H1 (cell line): ENCODE measurements at regions not wholly inside any gene's neighbourhood (a gene's known extent, or its start where the extent isn't known, plus 50 kb on each side); places are given as distances from the start of the nearest gene placed in this dataset.

Experiments
- BACH1 ChIP-seq: IDR thresholded peaks from 2 replicates; pipeline ENCODE4 v1.6.1; 2012; ENCODE audit warnings: low read length, improper control_type of control experiment
- BCL11A ChIP-seq, 2 experiments: IDR thresholded peaks; one replicate each; pipeline ENCODE4 v1.6.1; 2011; ENCODE audit warnings: low read depth in 2 of 2, low read length in 2 of 2, mild to moderate bottlenecking in 2 of 2
- CBX5 ChIP-seq: fragments of 300-800, 300-1000 bp; sonication (generic); IDR thresholded peaks from 2 replicates; pipeline ENCODE4 v1.7.1; 2016; ENCODE audit warnings: antibody characterized with exemption, low read length, low read depth
- CBX8 ChIP-seq: fragments of 300-800, 300-1000 bp; sonication (generic); IDR thresholded peaks from 2 replicates; pipeline ENCODE4 v1.7.1; 2016; ENCODE audit warnings: low read depth, low read length, borderline replicate concordance
- EGR1 ChIP-seq: IDR thresholded peaks from 2 replicates; pipeline ENCODE4 v1.6.1; 2011; ENCODE audit warnings: low read depth, low read length, borderline replicate concordance
- HDAC6 ChIP-seq: IDR thresholded peaks from one replicate; pipeline ENCODE4 v1.7.1; 2012; ENCODE audit warnings: low read depth, mild to moderate bottlenecking, inconsistent platforms, low read length, moderate library complexity
- RAD21 ChIP-seq, 2 experiments: IDR thresholded peaks in 1 of 2; conservative IDR thresholded peaks in 1 of 2; 2 replicates each; pipeline ENCODE4 v1.6.1; 2011; ENCODE audit warnings: low read depth in 2 of 2, low read length in 2 of 2, improper control_type of control experiment in 1 of 2, inconsistent platforms in 1 of 2, mild to moderate bottlenecking in 1 of 2, moderate library complexity in 1 of 2
- SIN3A ChIP-seq, 2 experiments: IDR thresholded peaks in 1 of 2; conservative IDR thresholded peaks in 1 of 2; 2 replicates each; pipeline ENCODE4 v1.6.1; 2011 to 2012; ENCODE audit warnings: low read length in 2 of 2, improper control_type of control experiment in 1 of 2, low read depth in 1 of 2, mild to moderate bottlenecking in 1 of 2
- SIRT6 ChIP-seq: IDR thresholded peaks from one replicate; pipeline ENCODE4 v1.7.1; 2012; ENCODE audit warnings: low read length, inconsistent platforms
- SP1 ChIP-seq: IDR thresholded peaks from 2 replicates; pipeline ENCODE4 v1.6.1; 2011; ENCODE audit warnings: low read depth, low read length
- SP4 ChIP-seq: IDR thresholded peaks from 2 replicates; pipeline ENCODE4 v1.6.1; 2012; ENCODE audit warnings: low read length, inconsistent platforms
- ZNF274 ChIP-seq: IDR thresholded peaks from 2 replicates; pipeline ENCODE4 v1.7.0; 2012; ENCODE audit warnings: low read length, borderline replicate concordance; ENCODE audit errors: extremely low read depth
- TF ChIP-seq, protein P1 (sequence below): fragments of 300-600 bp; sonication (generic); IDR thresholded peaks from 2 replicates; pipeline ENCODE4 v1.7.1; 2012; ENCODE audit warnings: low read length, moderate library complexity, mild to moderate bottlenecking, inconsistent platforms; ENCODE audit not compliant: insufficient replicate concordance

DNA sequence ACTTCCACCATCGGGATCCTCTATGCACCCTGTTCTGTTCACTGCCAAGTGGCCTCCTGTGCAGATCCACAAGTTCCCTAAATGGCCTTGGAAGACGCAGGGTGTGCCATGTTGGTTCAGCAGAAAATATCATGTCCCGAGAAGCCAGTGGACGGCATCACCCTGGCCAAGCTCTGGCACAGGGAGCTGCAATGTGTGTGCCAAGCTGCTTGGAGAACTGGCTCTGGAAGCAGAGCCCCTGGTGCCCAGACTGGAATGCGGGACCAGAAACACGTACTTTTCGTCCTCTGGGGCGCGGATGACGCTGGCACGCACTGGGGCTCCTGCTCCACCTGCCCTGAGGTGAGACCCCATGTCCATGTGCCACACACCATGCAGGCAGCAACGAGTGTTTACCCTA, 124.7 kb upstream of the CARD11 start (continued):
- TF ChIP-seq, protein P1, sequence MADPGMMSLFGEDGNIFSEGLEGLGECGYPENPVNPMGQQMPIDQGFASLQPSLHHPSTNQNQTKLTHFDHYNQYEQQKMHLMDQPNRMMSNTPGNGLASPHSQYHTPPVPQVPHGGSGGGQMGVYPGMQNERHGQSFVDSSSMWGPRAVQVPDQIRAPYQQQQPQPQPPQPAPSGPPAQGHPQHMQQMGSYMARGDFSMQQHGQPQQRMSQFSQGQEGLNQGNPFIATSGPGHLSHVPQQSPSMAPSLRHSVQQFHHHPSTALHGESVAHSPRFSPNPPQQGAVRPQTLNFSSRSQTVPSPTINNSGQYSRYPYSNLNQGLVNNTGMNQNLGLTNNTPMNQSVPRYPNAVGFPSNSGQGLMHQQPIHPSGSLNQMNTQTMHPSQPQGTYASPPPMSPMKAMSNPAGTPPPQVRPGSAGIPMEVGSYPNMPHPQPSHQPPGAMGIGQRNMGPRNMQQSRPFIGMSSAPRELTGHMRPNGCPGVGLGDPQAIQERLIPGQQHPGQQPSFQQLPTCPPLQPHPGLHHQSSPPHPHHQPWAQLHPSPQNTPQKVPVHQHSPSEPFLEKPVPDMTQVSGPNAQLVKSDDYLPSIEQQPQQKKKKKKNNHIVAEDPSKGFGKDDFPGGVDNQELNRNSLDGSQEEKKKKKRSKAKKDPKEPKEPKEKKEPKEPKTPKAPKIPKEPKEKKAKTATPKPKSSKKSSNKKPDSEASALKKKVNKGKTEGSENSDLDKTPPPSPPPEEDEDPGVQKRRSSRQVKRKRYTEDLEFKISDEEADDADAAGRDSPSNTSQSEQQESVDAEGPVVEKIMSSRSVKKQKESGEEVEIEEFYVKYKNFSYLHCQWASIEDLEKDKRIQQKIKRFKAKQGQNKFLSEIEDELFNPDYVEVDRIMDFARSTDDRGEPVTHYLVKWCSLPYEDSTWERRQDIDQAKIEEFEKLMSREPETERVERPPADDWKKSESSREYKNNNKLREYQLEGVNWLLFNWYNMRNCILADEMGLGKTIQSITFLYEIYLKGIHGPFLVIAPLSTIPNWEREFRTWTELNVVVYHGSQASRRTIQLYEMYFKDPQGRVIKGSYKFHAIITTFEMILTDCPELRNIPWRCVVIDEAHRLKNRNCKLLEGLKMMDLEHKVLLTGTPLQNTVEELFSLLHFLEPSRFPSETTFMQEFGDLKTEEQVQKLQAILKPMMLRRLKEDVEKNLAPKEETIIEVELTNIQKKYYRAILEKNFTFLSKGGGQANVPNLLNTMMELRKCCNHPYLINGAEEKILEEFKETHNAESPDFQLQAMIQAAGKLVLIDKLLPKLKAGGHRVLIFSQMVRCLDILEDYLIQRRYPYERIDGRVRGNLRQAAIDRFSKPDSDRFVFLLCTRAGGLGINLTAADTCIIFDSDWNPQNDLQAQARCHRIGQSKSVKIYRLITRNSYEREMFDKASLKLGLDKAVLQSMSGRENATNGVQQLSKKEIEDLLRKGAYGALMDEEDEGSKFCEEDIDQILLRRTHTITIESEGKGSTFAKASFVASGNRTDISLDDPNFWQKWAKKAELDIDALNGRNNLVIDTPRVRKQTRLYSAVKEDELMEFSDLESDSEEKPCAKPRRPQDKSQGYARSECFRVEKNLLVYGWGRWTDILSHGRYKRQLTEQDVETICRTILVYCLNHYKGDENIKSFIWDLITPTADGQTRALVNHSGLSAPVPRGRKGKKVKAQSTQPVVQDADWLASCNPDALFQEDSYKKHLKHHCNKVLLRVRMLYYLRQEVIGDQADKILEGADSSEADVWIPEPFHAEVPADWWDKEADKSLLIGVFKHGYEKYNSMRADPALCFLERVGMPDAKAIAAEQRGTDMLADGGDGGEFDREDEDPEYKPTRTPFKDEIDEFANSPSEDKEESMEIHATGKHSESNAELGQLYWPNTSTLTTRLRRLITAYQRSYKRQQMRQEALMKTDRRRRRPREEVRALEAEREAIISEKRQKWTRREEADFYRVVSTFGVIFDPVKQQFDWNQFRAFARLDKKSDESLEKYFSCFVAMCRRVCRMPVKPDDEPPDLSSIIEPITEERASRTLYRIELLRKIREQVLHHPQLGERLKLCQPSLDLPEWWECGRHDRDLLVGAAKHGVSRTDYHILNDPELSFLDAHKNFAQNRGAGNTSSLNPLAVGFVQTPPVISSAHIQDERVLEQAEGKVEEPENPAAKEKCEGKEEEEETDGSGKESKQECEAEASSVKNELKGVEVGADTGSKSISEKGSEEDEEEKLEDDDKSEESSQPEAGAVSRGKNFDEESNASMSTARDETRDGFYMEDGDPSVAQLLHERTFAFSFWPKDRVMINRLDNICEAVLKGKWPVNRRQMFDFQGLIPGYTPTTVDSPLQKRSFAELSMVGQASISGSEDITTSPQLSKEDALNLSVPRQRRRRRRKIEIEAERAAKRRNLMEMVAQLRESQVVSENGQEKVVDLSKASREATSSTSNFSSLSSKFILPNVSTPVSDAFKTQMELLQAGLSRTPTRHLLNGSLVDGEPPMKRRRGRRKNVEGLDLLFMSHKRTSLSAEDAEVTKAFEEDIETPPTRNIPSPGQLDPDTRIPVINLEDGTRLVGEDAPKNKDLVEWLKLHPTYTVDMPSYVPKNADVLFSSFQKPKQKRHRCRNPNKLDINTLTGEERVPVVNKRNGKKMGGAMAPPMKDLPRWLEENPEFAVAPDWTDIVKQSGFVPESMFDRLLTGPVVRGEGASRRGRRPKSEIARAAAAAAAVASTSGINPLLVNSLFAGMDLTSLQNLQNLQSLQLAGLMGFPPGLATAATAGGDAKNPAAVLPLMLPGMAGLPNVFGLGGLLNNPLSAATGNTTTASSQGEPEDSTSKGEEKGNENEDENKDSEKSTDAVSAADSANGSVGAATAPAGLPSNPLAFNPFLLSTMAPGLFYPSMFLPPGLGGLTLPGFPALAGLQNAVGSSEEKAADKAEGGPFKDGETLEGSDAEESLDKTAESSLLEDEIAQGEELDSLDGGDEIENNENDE: no peak
- no peak for TF ChIP-seq RAD21 (IDR thresholded peaks at IDR 0.05 in 1 of 2, conservative IDR thresholded peaks at IDR 0.05 in 1 of 2; ENCODE audit: low read depth in 2 of 2, low read length in 2 of 2)
- no peak for TF ChIP-seq CBX5
- TF ChIP-seq SIRT6: no peak
- TF ChIP-seq SP4: no peak
- no peak for TF ChIP-seq CBX8
- no peak for TF ChIP-seq SIN3A (conservative IDR thresholded peaks at IDR 0.05 in 1 of 2, IDR thresholded peaks at IDR 0.05 in 1 of 2; ENCODE audit: low read depth in 1 of 2, low read length in 2 of 2)
- no peak for TF ChIP-seq EGR1
- no peak for TF ChIP-seq ZNF274
- no peak for TF ChIP-seq BACH1
- TF ChIP-seq HDAC6: no peak
- TF ChIP-seq SP1: no peak
- no peak for TF ChIP-seq BCL11A (IDR thresholded peaks at IDR 0.05; ENCODE audit: low read depth in 2 of 2, low read length in 2 of 2)
- TF ChIP-seq, all 59 proteins: peak for 0
